Smooth muscle cell (in vitro differentiated cells): ENCODE measurements at regions not wholly inside any gene's neighbourhood (a gene's known extent, or its start where the extent isn't known, plus 50 kb on each side); places are given as distances from the start of the nearest gene placed in this dataset.

Source experiments
- DNase-seq: peaks from one replicate; lab custom pipeline; 2025; ENCODE audit not compliant: unreplicated experiment; lab: John Stamatoyannopoulos, UW
- H2AFZ ChIP-seq: fragments of 200-600 bp; sonication (generic); 2 replicates; pipeline ENCODE4 v1.6.0; 2016; ENCODE audit warnings: antibody characterized with exemption, low read depth, mild to moderate bottlenecking
- H3F3A ChIP-seq: fragments of 200-600 bp; sonication (generic); 2 replicates; pipeline ENCODE4 v1.6.0; 2017; ENCODE audit warnings: antibody characterized with exemption, low read depth
- H3K27ac ChIP-seq: fragments of 200-600 bp; sonication (generic); 2 replicates; pipeline ENCODE4 v1.5.1; 2016; ENCODE audit warnings: low read depth, mild to moderate bottlenecking
- H3K27me3 ChIP-seq: fragments of 200-600 bp; sonication (generic); 2 replicates; pipeline ENCODE4 v1.6.1; 2016; ENCODE audit warnings: low read depth, mild to moderate bottlenecking
- H3K36me3 ChIP-seq: fragments of 200-600 bp; sonication (generic); 2 replicates; pipeline ENCODE4 v1.5.1; 2016; ENCODE audit warnings: low read depth
- H3K4me1 ChIP-seq: fragments of 200-600 bp; sonication (generic); 2 replicates; pipeline ENCODE4 v1.5.1; 2016; ENCODE audit warnings: low read depth
- H3K4me2 ChIP-seq: fragments of 200-600 bp; sonication (generic); 2 replicates; pipeline ENCODE4 v1.6.0; 2016; ENCODE audit warnings: mild to moderate bottlenecking
- H3K4me3 ChIP-seq: fragments of 200-600 bp; sonication (generic); 2 replicates; pipeline ENCODE4 v1.5.1; 2016; ENCODE audit warnings: mild to moderate bottlenecking
- H3K79me2 ChIP-seq: fragments of 200-600 bp; sonication (generic); 2 replicates; pipeline ENCODE4 v1.6.0; 2016; ENCODE audit warnings: low read depth, mild to moderate bottlenecking
- H3K9ac ChIP-seq: fragments of 200-600 bp; sonication (generic); 2 replicates; pipeline ENCODE4 v1.6.0; 2016; ENCODE audit warnings: low read depth
- H3K9me3 ChIP-seq: fragments of 200-600 bp; sonication (generic); replicated peaks from 2 replicates; pipeline ENCODE4 v1.5.1; 2016; ENCODE audit warnings: low read depth
- H4K20me1 ChIP-seq: fragments of 200-600 bp; sonication (generic); 2 replicates; pipeline ENCODE4 v1.6.0; 2016; ENCODE audit warnings: low read depth
- CTCF ChIP-seq: fragments of 200-600 bp; sonication (generic); IDR thresholded peaks from 2 replicates; pipeline ENCODE4 v1.5.1; 2017; ENCODE audit warnings: borderline replicate concordance, mild to moderate bottlenecking, antibody characterized with exemption; ENCODE audit not compliant: insufficient read depth, poor library complexity, severe bottlenecking
- WGBS: methylation state at CpG from one replicate; pipeline ENCODE4 v1.1.7; 2016; ENCODE audit warnings: low lambda C conversion rate; 5-methylcytosine and 5-hydroxymethylcytosine counted together

GRCh38 chr4:120977435-120977997 is 55.0 kb upstream of the PRDM5 start:
- WGBS, result 73% methylated on average over 2 of the region's 2 CpGs
- Histone ChIP-seq H3K9ac (no peak overlapping the region), H3K4me2 (no peak overlapping the region), H3K27me3 (no peaks in the 10 kb centered on the region), H3K4me3 (no peak overlapping the region), H3K79me2 (no peaks in the 10 kb centered on the region), H3K36me3 (no peaks in the 10 kb centered on the region), H3K27ac (no peak overlapping the region), H2AFZ (no peak overlapping the region), H3K4me1 (no peaks in the 10 kb centered on the region), H3F3A (no peaks in the 10 kb centered on the region), H4K20me1 (no peaks in the 10 kb centered on the region), H3K9me3 (no peaks in the 10 kb centered on the region)
- no peak for DNase-seq
- peak; percentile 50 for TF ChIP-seq CTCF

- TF ChIP-seq CTCF, result no peak
- Histone ChIP-seq H3K4me2 (no peak overlapping the region), H3K9ac (no peak overlapping the region), H3F3A (no peaks in the 10 kb centered on the region), H2AFZ (no peak overlapping the region), H3K9me3 (no peaks in the 10 kb centered on the region), H3K4me3 (no peak overlapping the region), H3K79me2 (no peaks in the 10 kb centered on the region), H3K36me3 (no peaks in the 10 kb centered on the region), H3K4me1 (no peaks in the 10 kb centered on the region), H4K20me1 (no peaks in the 10 kb centered on the region), H3K27me3 (no peaks in the 10 kb centered on the region), H3K27ac (no peak overlapping the region)
- DNase-seq, result no peak
- 93% methylated on average over 1 of the region's 1 CpG for WGBS
These were observed 50.7 kb upstream of the PRDM5 start for GRCh38 chr4:120973207-120973606.
